ENCODE measurements at regions not wholly inside any gene's neighbourhood (a gene's known extent, or its start where the extent isn't known, plus 50 kb on each side); places are given as distances from the start of the nearest gene placed in this dataset.

DNA sequence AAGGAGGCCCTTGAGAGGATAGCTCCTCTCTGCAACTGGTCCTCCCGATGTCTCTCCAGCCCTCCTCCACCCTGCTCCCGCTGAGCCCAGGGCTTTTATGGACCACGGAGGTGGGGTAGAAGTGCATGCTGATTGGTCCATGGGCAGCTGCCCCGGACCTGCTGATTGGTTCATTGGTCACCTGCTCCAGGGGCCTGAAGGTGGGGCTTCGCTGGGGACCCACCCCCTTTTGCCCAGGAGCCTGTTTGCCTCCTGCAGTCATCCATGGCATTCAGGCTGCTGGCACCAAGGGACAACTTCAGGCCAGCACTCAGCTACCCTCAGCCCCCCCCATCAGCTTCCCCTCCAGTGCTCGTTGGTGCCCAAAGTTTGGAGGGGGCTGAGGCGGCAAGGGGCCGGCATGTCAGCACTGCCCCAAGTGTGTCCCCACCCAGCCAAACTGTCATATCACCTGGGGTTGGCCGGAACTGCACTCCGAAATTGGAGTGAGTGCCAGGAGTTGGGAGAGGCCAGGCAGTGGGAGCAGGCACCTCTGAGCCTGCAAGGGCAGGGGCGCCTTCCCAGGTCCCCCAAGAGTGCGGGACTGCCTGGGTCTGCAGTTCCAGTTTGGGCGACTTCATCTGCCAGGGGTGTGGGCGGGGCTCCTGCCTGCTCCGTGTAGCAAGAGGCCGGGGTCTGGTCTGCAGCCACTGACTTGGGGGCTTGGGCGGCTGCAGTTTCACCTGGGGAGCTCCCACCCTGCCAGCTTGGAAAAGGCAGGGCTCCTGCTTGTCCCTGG is 288.9 kb downstream of the RDH14 start:
- Histone ChIP-seq H3K36me3 (ENCODE audit: control insufficient read depth in 2 of 4, insufficient read depth in 4 of 4, low read length in 3 of 4) (no peaks in the 10 kb centered on the region), H2BK15ac (ENCODE audit: low read length) (no peak overlapping the region), H3K9me3 (ENCODE audit: insufficient read depth in 2 of 2, low read depth in 1 of 2, low read length in 1 of 2) (no peaks in the 10 kb centered on the region; a peak in 1 of 4 replicates), H3K9ac (replicated peaks in 1 of 4; ENCODE audit: extremely low read depth in 1 of 4, low read depth in 3 of 4, low read length in 3 of 4) (no peak overlapping the region), H3K79me1 (ENCODE audit: low read depth, low read length) (no peaks in the 10 kb centered on the region), H4K91ac (replicated peaks; ENCODE audit: insufficient read length, low read length) (no peak overlapping the region), H3K4me2 (ENCODE audit: insufficient read depth in 1 of 2, low read depth in 2 of 2, low read length in 2 of 2) (no peak overlapping the region), H3K23me2 (ENCODE audit: low read depth, low read length) (no peaks in the 10 kb centered on the region), H3K4me1 (replicated peaks in 1 of 4; ENCODE audit: control insufficient read depth in 3 of 4, insufficient read depth in 4 of 4, low read length in 3 of 4) (no peaks in the 10 kb centered on the region), H3K23ac (ENCODE audit: insufficient read length) (no peak overlapping the region), H3K18ac (ENCODE audit: extremely low read depth, low read length) (no peak overlapping the region), H4K8ac (ENCODE audit: extremely low read depth, insufficient read depth, low read length) (peak overlapping the region; percentile 79; the same call in 1 of the 2 replicates), H2BK5ac (ENCODE audit: low read depth, low read length) (no peak overlapping the region), H4K20me1 (replicated peaks in 1 of 2; ENCODE audit: control insufficient read depth in 1 of 2, insufficient read depth in 2 of 2, low read length in 2 of 2) (no peaks in the 10 kb centered on the region), H2BK12ac (ENCODE audit: low read depth, low read length) (no peak overlapping the region), H2AK5ac (ENCODE audit: low read depth, low read length) (no peak overlapping the region), H3K14ac (ENCODE audit: insufficient read length) (no peak overlapping the region), H2BK20ac (ENCODE audit: low read length) (no peak overlapping the region), H2BK120ac (replicated peaks; ENCODE audit: low read depth, low read length) (no peak overlapping the region), H3K4ac (replicated peaks; ENCODE audit: insufficient read length, low read depth, low read length) (no peak overlapping the region), H3K56ac (replicated peaks; ENCODE audit: insufficient read length, low read depth, low read length) (no peak overlapping the region), H2AFZ (ENCODE audit: low read length) (no peak overlapping the region; the same call in 1 of the 2 replicates), H4K5ac (ENCODE audit: insufficient read length, low read depth, low read length) (no peak overlapping the region), H3K79me2 (ENCODE audit: control insufficient read depth in 1 of 2, insufficient read depth in 2 of 2, low read length in 2 of 2) (no peaks in the 10 kb centered on the region), H3K27ac (ENCODE audit: low read depth, low read length) (no peak overlapping the region), H3K4me3 (ENCODE audit: extremely low read depth in 1 of 4, insufficient read depth in 2 of 4, low read depth in 3 of 4, low read length in 4 of 4) (no peak overlapping the region), H3K27me3 (replicated peaks in 1 of 4; ENCODE audit: control insufficient read depth in 3 of 4, extremely low read depth in 1 of 4, insufficient read depth in 3 of 4, low read length in 3 of 4) (no peaks in the 10 kb centered on the region)
- FAIRE-seq (no peak), DNase-seq (ENCODE audit: low read depth in 1 of 2, low spot score in 2 of 2) (no peak)
- 92% methylated on average over 8 of the region's 17 CpGs; no CpG with 5 or more reads in 1 of the 2 experiments for WGBS, 2 experiments (ENCODE audit: extremely low coverage in 1 of 2, insufficient coverage in 1 of 2, insufficient read length in 1 of 2, insufficient replicate concordance in 2 of 2, low coverage in 1 of 2, low lambda C conversion rate in 2 of 2, missing lambda C conversion rate in 1 of 2)
- no peak for TF ChIP-seq SP2 (IDR thresholded peaks at IDR 0.05; ENCODE audit: low read length)
- no peak for TF ChIP-seq CBX8 (IDR thresholded peaks at IDR 0.05; ENCODE audit: borderline replicate concordance, low read depth, low read length)
- CTCF ChIA-PET (ENCODE audit: partially characterized antibody) = interaction anchor here (0.6 to 1.0 kb wide), 2 partner anchors 35 to 116 kb away, joined by 3 read pairs; no protein-coding TSS in a partner anchor
- POLR2A ChIA-PET (ENCODE audit: partially characterized antibody) = no interaction called here
